ENCODE measurements at regions not wholly inside any gene's neighbourhood (a gene's known extent, or its start where the extent isn't known, plus 50 kb on each side); places are given as distances from the start of the nearest gene placed in this dataset.

GRCh38 chr1:79396901-79397300 lies 390.4 kb upstream of the ADGRL4 start:
- DNase-seq: no peak

- no peak for DNase-seq
These were observed 382.3 kb upstream of the ADGRL4 start for GRCh38 chr1:79388694-79389361.

- no peak for DNase-seq
These were observed 380.2 kb upstream of the ADGRL4 start for GRCh38 chr1:79386730-79387129.

GRCh38 chr1:79380078-79380477 lies 373.5 kb upstream of the ADGRL4 start:
- DNase-seq: no peak

GRCh38 chr1:79376106-79376505 lies 369.6 kb upstream of the ADGRL4 start:
- DNase-seq: no peak

- DNase-seq: no peak
These were observed 368.8 kb upstream of the ADGRL4 start for GRCh38 chr1:79375352-79375751.

GRCh38 chr1:79374397-79374796 lies 367.9 kb upstream of the ADGRL4 start:
- no peak for DNase-seq

GRCh38 chr1:79373481-79374125 lies 367.1 kb upstream of the ADGRL4 start:
- DNase-seq: no peak

- DNase-seq: no peak
These were observed 365.3 kb upstream of the ADGRL4 start for GRCh38 chr1:79371802-79372201.

- DNase-seq: no peak
These were observed 362.6 kb upstream of the ADGRL4 start for GRCh38 chr1:79369091-79369490.

GRCh38 chr1:79364896-79365295 lies 358.4 kb upstream of the ADGRL4 start:
- no peak for DNase-seq

- peak; percentile 77 for DNase-seq
These were observed 356.9 kb upstream of the ADGRL4 start for GRCh38 chr1:79363430-79363829.

- no peak for DNase-seq
These were observed 355.9 kb upstream of the ADGRL4 start for GRCh38 chr1:79362470-79362869.

GRCh38 chr1:79355090-79355489 lies 348.6 kb upstream of the ADGRL4 start:
- no peak for DNase-seq

GRCh38 chr1:79353224-79353623 lies 346.7 kb upstream of the ADGRL4 start:
- DNase-seq: no peak

- DNase-seq: no peak
These were observed 320.3 kb upstream of the ADGRL4 start for GRCh38 chr1:79326875-79327274.

GRCh38 chr1:79325705-79326104 lies 319.2 kb upstream of the ADGRL4 start:
- DNase-seq: no peak

- DNase-seq: no peak
These were observed 318.6 kb upstream of the ADGRL4 start for GRCh38 chr1:79325126-79325525.

GRCh38 chr1:79323239-79324025 lies 316.9 kb upstream of the ADGRL4 start:
- DNase-seq: no peak

- DNase-seq: no peak
These were observed 316.0 kb upstream of the ADGRL4 start for GRCh38 chr1:79322511-79323027.

- DNase-seq: no peak
These were observed 305.9 kb upstream of the ADGRL4 start for GRCh38 chr1:79312438-79312837.

- DNase-seq: no peak
These were observed 304.1 kb upstream of the ADGRL4 start for GRCh38 chr1:79310609-79311008.

GRCh38 chr1:79304131-79304530 lies 297.6 kb upstream of the ADGRL4 start:
- DNase-seq: no peak

- DNase-seq: no peak
These were observed 296.5 kb upstream of the ADGRL4 start for GRCh38 chr1:79303040-79303439.

All from NCI-H1436 treated with DMSO at 0.1 percent for 48 hours (cell line).